ENCODE measurements at regions not wholly inside any gene's neighbourhood (a gene's known extent, or its start where the extent isn't known, plus 50 kb on each side); places are given as distances from the start of the nearest gene placed in this dataset.
"Not testable (repeated sequence)": the region's sequence is repeated elsewhere in the genome, so short reads cannot be mapped to it uniquely, and the experiment has no call there.

DNA sequence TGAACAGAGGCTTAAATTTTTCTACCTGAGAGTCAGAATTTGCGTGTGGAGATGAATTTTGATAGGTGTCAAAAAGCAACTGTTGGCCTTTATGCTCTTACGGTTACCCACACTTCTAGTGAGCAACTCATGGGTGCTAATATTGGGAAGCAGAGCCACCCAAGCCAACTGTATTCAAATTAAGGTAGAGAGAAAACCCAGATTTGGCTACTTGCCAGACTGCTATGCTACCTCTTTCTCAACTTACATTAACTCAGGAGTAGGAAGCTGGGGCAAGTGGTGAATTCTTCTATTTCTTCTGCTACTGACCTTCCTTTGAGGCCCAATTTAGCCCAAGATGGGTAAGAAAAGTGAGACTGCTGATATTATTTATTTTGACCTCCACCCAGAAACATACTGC, 83.9 kb downstream of the OLFM4 start:
- Histone ChIP-seq H3K27me3 (ENCODE audit: insufficient read depth, low read length) (no peaks in the 10 kb centered on the region), H2BK5ac (ENCODE audit: insufficient read length, low read length) (no peak overlapping the region), H3K4ac (ENCODE audit: low read depth, low read length) (no peak overlapping the region), H3K23me2 (ENCODE audit: insufficient read length, low read depth, low read length, poor library complexity, severe bottlenecking) (no peaks in the 10 kb centered on the region), H2AFZ (ENCODE audit: low read length) (no peak overlapping the region), H2BK20ac (ENCODE audit: low read depth, low read length, poor library complexity, severe bottlenecking) (no peak overlapping the region), H2AK5ac (ENCODE audit: insufficient read length, low read length) (no peak overlapping the region), H3K56ac (ENCODE audit: insufficient read length, low read depth, low read length) (no peak overlapping the region), H3K4me1 (ENCODE audit: insufficient read depth, low read length) (no peaks in the 10 kb centered on the region), H3K9me3 (ENCODE audit: control insufficient read depth, low read depth, low read length) (no peaks in the 10 kb centered on the region), H3K4me2 (ENCODE audit: insufficient read depth, insufficient read length, low read length) (no peak overlapping the region), H4K91ac (ENCODE audit: insufficient read length, low read depth, low read length) (no peak overlapping the region), H3K27ac (ENCODE audit: insufficient read length, low read depth, low read length) (no peak overlapping the region), H3K79me1 (ENCODE audit: insufficient read depth, low read depth, low read length, poor library complexity, severe bottlenecking) (no peaks in the 10 kb centered on the region), H2BK120ac (ENCODE audit: low read depth, low read length, poor library complexity, severe bottlenecking) (no peak overlapping the region), H2BK12ac (ENCODE audit: insufficient read length, low read depth, low read length) (no peak overlapping the region), H2BK15ac (ENCODE audit: low read depth, low read length) (no peak overlapping the region), H3T11ph (ENCODE audit: low read length) (no peak overlapping the region), H3K23ac (ENCODE audit: insufficient read length, low read depth, low read length) (no peak overlapping the region), H3K14ac (ENCODE audit: insufficient read depth, low read length) (no peak overlapping the region), H4K20me1 (ENCODE audit: control insufficient read depth, insufficient read depth, insufficient read length) (no peaks in the 10 kb centered on the region), H3K9ac (ENCODE audit: extremely low read depth, insufficient read length, low read length) (no peak overlapping the region), H4K8ac (replicated peaks; ENCODE audit: insufficient read length, low read depth, low read length) (no peak overlapping the region), H3K18ac (ENCODE audit: insufficient read length, low read depth, low read length) (no peak overlapping the region), H4K5ac (ENCODE audit: insufficient read length, low read depth, low read length) (no peak overlapping the region), H3K79me2 (ENCODE audit: insufficient read depth, low read length) (no peaks in the 10 kb centered on the region)
- no peak for DNase-seq
- TF ChIP-seq, protein P1, sequence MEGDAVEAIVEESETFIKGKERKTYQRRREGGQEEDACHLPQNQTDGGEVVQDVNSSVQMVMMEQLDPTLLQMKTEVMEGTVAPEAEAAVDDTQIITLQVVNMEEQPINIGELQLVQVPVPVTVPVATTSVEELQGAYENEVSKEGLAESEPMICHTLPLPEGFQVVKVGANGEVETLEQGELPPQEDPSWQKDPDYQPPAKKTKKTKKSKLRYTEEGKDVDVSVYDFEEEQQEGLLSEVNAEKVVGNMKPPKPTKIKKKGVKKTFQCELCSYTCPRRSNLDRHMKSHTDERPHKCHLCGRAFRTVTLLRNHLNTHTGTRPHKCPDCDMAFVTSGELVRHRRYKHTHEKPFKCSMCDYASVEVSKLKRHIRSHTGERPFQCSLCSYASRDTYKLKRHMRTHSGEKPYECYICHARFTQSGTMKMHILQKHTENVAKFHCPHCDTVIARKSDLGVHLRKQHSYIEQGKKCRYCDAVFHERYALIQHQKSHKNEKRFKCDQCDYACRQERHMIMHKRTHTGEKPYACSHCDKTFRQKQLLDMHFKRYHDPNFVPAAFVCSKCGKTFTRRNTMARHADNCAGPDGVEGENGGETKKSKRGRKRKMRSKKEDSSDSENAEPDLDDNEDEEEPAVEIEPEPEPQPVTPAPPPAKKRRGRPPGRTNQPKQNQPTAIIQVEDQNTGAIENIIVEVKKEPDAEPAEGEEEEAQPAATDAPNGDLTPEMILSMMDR (conservative IDR thresholded peaks at IDR 0.05), result no peak
- peaks cover 6% of the 10 kb centered on the region; the same call in 1 of the 2 replicates for H3K27me3 Mint-ChIP-seq (ENCODE audit: low read depth)
- peaks cover 0 to 3% of the 10 kb centered on the region in 2 experiments; a peak in 1 of 4 replicates for H3K4me1 Mint-ChIP-seq
- peaks cover 2 to 11% (median 5%) of the 10 kb centered on the region in 3 experiments; a peak in 6 of 7 replicates for H3K36me3 Mint-ChIP-seq (ENCODE audit: insufficient read depth in 1 of 3, low read depth in 3 of 3)
- no peak overlapping the region; a peak in 1 of 5 replicates for H3K4me3 Mint-ChIP-seq
- H3K9me3 Mint-ChIP-seq, result peaks cover 5 to 9% of the 10 kb centered on the region in 2 experiments; a peak in 4 of 5 replicates
- no CpG with 5 or more reads among the region's 2 CpGs for WGBS (ENCODE audit: extremely low coverage, insufficient read length, low lambda C conversion rate)
- H3K27ac Mint-ChIP-seq, result no peak overlapping the region

DNA sequence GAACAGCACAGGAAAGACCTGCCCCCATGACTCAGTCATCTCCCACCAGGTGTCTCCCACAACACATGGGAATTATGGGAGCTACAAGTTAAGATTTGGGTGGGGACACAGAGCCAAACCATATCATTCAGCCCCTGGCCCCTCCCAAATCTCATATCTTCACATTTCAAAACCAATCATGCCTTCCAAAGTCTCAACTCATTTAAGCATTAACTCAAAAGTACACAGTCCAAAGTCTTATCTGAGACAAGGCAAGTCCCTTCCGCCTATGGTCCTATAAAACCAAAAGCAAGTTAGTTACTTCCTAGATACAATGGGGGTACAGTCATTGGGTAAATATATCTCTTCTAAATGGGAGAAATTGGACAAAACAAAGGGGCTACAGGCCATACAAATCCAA, 88.4 kb downstream of the OLFM4 start:
- not testable (repeated sequence) for H3K4me1 ChIP-seq (ENCODE audit: insufficient read depth, low read length); H3K27ac Mint-ChIP-seq
- WGBS (ENCODE audit: extremely low coverage, insufficient read length, low lambda C conversion rate), result no CpG with 5 or more reads among the region's 1 CpG

More for the DNA sequence above, 88.4 kb downstream of the OLFM4 start:
- H3K27me3 Mint-ChIP-seq (ENCODE audit: low read depth); H2BK120ac ChIP-seq (ENCODE audit: low read depth, low read length, poor library complexity, severe bottlenecking); H3K4me2 ChIP-seq (ENCODE audit: insufficient read depth, insufficient read length, low read length); H3K79me2 ChIP-seq (ENCODE audit: insufficient read depth, low read length); H3K27ac ChIP-seq (ENCODE audit: insufficient read length, low read depth, low read length); H3K9me3 ChIP-seq (ENCODE audit: control insufficient read depth, low read depth, low read length); DNase-seq; H3T11ph ChIP-seq (ENCODE audit: low read length); H2AFZ ChIP-seq (ENCODE audit: low read length); H4K5ac ChIP-seq (ENCODE audit: insufficient read length, low read depth, low read length); H3K18ac ChIP-seq (ENCODE audit: insufficient read length, low read depth, low read length); H3K79me1 ChIP-seq (ENCODE audit: insufficient read depth, low read depth, low read length, poor library complexity, severe bottlenecking); H2BK20ac ChIP-seq (ENCODE audit: low read depth, low read length, poor library complexity, severe bottlenecking); H2BK12ac ChIP-seq (ENCODE audit: insufficient read length, low read depth, low read length); H4K20me1 ChIP-seq (ENCODE audit: control insufficient read depth, insufficient read depth, insufficient read length); H3K23ac ChIP-seq (ENCODE audit: insufficient read length, low read depth, low read length); H4K91ac ChIP-seq (ENCODE audit: insufficient read length, low read depth, low read length); H3K23me2 ChIP-seq (ENCODE audit: insufficient read length, low read depth, low read length, poor library complexity, severe bottlenecking); H3K4me3 Mint-ChIP-seq; H3K56ac ChIP-seq (ENCODE audit: insufficient read length, low read depth, low read length); H3K4ac ChIP-seq (ENCODE audit: low read depth, low read length); H2BK5ac ChIP-seq (ENCODE audit: insufficient read length, low read length); H3K14ac ChIP-seq (ENCODE audit: insufficient read depth, low read length); H4K8ac ChIP-seq (replicated peaks; ENCODE audit: insufficient read length, low read depth, low read length); H2BK15ac ChIP-seq (ENCODE audit: low read depth, low read length); H2AK5ac ChIP-seq (ENCODE audit: insufficient read length, low read length); H3K27me3 ChIP-seq (ENCODE audit: insufficient read depth, low read length); H3K9ac ChIP-seq (ENCODE audit: extremely low read depth, insufficient read length, low read length): not testable (repeated sequence)
- peaks cover 12 to 24% (median 14%) of the 10 kb centered on the region in 3 experiments for H3K36me3 Mint-ChIP-seq (ENCODE audit: insufficient read depth in 1 of 3, low read depth in 3 of 3)
- H3K9me3 Mint-ChIP-seq, result peaks cover 12 to 24% of the 10 kb centered on the region in 2 experiments
- peaks cover 18 to 22% of the 10 kb centered on the region in 2 experiments for H3K4me1 Mint-ChIP-seq

Data from H9 (cell line).